Astrocyte of the cerebellum (primary cell): ENCODE measurements at regions not wholly inside any gene's neighbourhood (a gene's known extent, or its start where the extent isn't known, plus 50 kb on each side); places are given as distances from the start of the nearest gene placed in this dataset.

Experiments used
- DNase-seq: peaks from one replicate; pipeline ENCODE4 v3.0.0-alpha.2; 2011; ENCODE audit warnings: low read depth
- H3K4me3 ChIP-seq: 2 replicates; pipeline ENCODE4 v1.5.1; 2011; ENCODE audit warnings: mild to moderate bottlenecking, low read depth, low read length, moderate library complexity
- in situ Hi-C: cut with HindIII; loops from 2 replicates; pipeline ENCODE4 v1.10.0; 2017; ENCODE audit warnings: low sequenced_read_pairs
- TF ChIP-seq, protein P1 (sequence below): IDR thresholded peaks from 2 replicates; pipeline ENCODE4 v1.5.1; 2012; ENCODE audit warnings: low read length, low read depth, moderate library complexity, mild to moderate bottlenecking; ENCODE audit errors: missing control alignments

DNA sequence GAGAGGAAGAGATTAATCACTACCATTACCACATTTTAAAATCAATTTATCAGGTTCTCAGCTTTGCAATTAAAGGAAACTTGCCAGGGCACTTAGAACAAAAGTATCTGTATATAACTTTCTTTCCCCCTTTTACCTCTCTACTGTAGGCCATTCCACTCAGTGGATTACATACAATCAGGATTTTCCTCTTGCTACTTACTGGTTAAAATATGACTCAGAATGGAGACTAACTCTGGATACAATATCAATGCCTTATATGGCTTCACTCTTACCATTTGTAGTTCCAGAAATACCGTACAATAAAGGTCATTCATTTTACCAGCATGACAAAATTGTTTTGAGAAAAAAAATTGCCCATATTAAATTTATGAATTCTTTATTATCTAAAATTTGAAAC, 706.8 kb downstream of the KCNA4 start:
- TF ChIP-seq, protein P1, sequence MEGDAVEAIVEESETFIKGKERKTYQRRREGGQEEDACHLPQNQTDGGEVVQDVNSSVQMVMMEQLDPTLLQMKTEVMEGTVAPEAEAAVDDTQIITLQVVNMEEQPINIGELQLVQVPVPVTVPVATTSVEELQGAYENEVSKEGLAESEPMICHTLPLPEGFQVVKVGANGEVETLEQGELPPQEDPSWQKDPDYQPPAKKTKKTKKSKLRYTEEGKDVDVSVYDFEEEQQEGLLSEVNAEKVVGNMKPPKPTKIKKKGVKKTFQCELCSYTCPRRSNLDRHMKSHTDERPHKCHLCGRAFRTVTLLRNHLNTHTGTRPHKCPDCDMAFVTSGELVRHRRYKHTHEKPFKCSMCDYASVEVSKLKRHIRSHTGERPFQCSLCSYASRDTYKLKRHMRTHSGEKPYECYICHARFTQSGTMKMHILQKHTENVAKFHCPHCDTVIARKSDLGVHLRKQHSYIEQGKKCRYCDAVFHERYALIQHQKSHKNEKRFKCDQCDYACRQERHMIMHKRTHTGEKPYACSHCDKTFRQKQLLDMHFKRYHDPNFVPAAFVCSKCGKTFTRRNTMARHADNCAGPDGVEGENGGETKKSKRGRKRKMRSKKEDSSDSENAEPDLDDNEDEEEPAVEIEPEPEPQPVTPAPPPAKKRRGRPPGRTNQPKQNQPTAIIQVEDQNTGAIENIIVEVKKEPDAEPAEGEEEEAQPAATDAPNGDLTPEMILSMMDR, result no peak
- peak; percentile 50 for DNase-seq
- in situ Hi-C loops, result no loop called here
- H3K4me3 ChIP-seq, result no peak overlapping the region

DNA sequence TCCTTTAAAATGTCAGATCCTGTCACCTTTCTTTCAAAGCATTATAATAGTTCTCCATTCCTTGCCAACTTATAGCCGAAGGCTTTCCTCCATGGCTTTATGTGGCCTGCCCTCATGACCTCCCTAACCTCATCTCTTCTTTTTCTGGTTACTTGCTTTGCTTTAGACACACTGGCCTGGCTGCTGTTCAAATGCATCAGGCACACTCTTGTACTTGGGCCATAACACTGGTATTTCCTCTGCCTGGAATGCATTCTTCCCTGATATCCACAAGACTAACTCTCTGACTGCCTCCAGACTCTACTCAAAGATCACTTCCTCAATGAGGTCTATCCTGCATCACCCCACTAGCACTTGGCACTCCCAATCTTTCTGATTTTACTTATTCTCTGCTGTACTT, 710.3 kb downstream of the KCNA4 start:
- DNase-seq, result peak; percentile 91
- in situ Hi-C loops, result no loop called here
- no peak overlapping the region for H3K4me3 ChIP-seq
- TF ChIP-seq, protein P1, result no peak

DNA sequence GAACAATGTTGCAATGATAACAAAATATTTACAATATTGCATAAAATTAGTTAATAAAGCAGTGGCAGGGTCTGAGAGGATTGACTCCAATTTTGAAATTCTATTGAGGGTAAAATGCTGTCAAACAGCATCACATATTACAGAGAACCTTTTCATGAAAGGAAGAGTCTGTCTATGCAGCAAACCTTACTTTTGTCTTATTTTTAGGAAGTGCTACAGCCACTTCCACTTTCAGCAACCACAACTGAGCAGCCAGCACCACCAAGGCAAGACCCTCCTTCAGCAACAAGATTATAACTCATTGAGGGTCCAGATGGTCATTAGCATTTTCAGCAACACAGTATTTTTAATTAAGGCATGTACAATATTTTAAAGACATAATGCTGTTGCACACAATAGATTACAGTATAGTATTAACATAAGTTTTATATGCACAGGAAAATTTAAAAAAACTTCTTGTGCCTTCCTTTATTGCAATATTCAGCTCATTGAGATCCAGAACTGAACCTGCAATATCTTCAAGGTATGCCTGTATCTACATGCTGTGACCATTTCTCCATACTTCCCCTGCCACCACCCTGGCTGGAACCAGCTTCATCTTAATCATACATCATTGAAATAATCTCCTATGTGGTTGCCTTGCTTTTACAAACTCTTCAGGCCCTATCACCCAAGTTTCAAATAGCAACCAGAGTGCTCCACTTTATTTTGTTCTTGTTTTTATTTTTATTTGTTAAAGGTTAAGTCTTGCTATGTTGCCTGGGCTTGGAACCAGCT, 711.2 kb downstream of the KCNA4 start:
- in situ Hi-C loops, result no loop called here
- H3K4me3 ChIP-seq, result no peak overlapping the region
- TF ChIP-seq, protein P1, result no peak
- DNase-seq, result no peak

DNA sequence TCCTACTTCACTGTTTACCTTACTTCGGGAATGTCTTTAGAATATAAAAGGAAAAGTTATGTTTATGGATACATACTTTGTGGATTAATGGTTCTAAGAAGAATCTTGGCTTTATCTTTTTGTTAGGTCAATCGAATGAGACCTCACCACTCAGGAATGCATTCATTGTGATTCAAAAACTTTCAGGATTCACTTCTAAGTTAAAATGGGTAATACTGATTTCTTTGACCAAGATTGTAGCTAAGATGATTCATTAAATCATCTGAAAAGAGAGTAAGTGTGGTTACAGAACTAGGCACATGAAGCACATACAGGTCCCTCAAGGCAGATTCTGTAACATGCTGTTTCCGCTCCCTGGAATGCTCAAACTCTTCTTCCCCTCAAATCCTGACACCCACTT, 716.4 kb downstream of the KCNA4 start:
- H3K4me3 ChIP-seq, result no peak overlapping the region
- peak; percentile 77 for DNase-seq
- TF ChIP-seq, protein P1, result no peak
- in situ Hi-C loops, result no loop called here

DNA sequence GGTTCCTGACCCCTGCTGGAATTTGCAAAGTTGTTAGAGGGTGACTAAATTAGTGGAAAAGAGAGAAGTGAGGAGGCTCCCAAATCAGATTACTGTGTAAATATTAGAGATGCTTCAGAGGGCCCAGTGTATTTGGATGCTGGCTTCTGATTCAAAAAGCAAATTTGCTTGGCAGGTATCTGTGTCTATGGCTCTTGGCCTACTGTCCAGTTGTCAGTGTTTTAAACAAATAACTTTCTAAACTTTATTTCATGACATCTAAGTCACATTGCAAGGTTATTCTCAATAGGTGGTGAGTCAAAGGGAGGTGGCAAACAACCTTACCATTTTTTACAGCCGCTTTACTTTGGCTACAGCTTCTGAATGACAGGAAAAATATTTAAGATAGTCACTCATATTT, 720.1 kb downstream of the KCNA4 start:
- in situ Hi-C loops, result no loop called here
- no peak for DNase-seq
- TF ChIP-seq, protein P1, result no peak
- H3K4me3 ChIP-seq, result no peak overlapping the region

DNA sequence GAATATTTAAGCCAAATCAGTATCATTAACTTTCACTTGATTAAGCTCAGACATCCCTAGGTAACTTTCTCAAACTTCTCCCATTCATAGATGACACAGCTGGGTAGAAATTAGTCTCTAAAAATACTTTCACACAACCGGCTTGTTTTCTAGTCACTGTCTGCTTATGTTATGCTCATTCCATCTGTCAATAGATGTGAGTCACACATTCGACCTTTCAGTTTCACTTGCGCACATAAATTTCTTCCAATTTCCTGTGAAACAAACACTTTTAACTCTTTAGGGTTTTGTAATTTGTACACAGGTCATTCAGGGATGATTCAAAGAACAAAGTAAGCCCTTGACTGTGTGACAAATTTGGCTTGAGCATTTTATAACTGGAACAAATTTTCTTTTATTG, 723.0 kb downstream of the KCNA4 start:
- no peak overlapping the region for H3K4me3 ChIP-seq
- in situ Hi-C loops, result no loop called here
- TF ChIP-seq, protein P1, result no peak
- peak; percentile 43 for DNase-seq
